GM18507 (cell line): ENCODE measurements at regions not wholly inside any gene's neighbourhood (a gene's known extent, or its start where the extent isn't known, plus 50 kb on each side); places are given as distances from the start of the nearest gene placed in this dataset.
"Not testable (repeated sequence)": the region's sequence is repeated elsewhere in the genome, so short reads cannot be mapped to it uniquely, and the experiment has no call there.

Experiments
- DNase-seq: peaks from one replicate; pipeline ENCODE4 v3.0.0; 2011; ENCODE audit warnings: low read depth; ENCODE audit not compliant: insufficient read length; ENCODE audit errors: extremely low spot score
- FAIRE-seq: peaks from 2 replicates; lab custom pipeline; 2011; peaks lifted over from hg19 to GRCh38; lab: Jason Lieb, UNC

- DNase-seq = no peak
- FAIRE-seq = no peak
Observed at GRCh38 chr10:59020502-59020901, 155.9 kb upstream of the PHYHIPL start.

GRCh38 chr10:59025981-59026765 lies 150.3 kb upstream of the PHYHIPL start:
- FAIRE-seq = no peak

DNA sequence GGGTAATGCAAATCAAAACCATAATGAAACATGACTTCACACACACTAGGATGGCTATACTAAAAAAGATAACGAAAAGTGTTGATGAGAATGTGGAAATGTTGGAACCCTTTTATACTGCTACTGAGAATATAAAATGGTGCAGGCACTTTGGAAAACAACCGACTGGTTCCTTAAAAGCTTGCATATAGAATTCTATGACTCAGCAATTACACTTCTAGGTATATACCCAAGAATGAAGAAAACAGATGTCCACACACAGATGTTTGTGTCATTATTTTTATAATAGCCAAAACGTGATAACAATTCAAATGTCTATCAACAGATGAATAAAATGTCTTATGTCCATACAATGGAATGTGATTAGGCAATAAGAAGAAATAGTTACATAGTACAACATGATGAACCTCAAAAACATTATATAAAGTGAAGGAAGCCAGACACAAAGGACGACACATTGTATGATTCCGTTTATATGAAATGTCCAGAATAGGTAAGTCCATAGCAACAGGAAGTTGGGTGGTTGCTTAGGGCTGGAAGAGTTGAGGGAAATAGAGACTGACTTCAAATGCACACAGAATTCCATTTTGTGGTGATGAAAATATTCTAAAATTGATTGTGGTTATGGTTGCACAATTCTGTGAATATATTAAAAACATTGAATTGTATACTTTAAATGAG lies 148.3 kb upstream of the PHYHIPL start:
- DNase-seq (no peak), FAIRE-seq (no peak)

More at GRCh38 chr10:59025981-59026765, 150.3 kb upstream of the PHYHIPL start:
- DNase-seq = no peak

DNA sequence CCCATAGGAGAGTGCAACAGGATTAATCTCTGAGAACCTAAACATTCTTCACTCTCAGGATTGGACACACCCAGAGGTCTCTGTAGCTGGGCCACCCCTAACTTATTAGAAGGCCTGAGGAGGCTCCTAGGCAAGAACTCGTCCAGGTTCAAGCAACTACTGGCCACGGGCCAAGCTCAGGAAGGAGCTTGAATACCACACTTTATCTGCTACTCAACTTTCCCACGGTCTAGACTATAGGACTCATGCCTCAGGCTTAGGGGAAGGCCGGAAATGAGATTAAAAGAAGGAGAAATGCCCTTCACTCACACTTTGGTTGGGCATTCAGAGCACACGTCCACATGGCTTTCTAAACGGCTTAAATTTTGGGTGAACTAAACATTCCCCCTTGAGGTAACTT lies 142.8 kb upstream of the PHYHIPL start:
- FAIRE-seq = peak; percentile 26
- DNase-seq = no peak

DNA sequence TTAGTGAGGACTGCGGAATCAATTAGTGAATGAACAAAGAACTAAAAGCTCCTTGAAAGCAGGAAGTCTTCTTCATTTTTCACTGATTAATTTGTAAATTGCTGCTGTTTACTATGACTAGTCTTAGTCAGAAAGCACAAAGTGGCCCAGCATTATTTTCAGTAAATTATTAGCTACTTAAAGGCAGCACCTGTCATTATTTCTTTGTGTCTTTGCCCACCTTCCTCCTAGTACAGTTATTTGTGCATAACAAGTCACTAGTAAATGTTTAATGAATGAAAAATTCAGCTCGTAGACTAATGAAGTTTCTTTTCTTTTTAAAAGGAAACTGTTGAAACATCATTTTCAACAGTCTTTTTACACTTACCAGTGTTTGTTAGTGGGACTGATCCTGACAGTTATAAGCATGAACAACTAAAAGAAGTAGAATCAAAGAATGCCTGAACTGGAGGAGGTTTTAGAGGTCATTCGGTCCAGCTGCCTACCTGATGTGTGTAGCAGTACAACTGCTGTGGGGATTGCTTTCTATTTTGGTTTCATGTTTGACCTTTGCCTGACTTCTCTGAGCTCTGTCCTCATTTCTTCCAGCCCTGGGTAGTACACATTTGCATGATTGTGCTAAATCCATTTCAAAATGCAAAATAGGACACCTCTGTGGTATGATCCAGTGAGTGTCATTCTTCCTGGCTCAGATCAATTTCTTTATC lies 140.0 kb upstream of the PHYHIPL start:
- FAIRE-seq (peak; percentile 97), DNase-seq (no peak)

- DNase-seq (no peak), FAIRE-seq (no peak)
Observed at GRCh38 chr10:59037018-59037389, 139.4 kb upstream of the PHYHIPL start.

GRCh38 chr10:59037506-59037905 lies 138.9 kb upstream of the PHYHIPL start:
- FAIRE-seq = no peak
- DNase-seq = no peak

DNA sequence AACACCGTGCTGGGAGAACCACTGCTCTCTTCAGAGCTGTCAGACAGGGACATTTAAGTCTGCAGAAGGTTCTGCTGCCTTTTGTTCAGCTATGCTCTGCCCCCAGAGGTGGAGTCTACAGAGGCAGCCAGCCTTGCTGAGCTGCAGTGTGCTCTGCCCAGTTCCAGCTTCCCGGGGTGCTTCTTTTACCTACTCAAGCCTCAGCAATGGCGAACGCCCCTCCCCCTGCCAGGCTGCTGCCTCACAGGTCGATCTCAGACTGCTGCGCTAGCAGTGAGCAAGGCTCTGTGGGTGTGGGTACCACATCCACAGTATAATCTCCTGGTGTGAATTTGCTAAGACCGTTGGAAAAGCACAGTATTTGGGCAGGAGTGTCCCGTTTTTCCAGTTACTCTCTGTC lies 133.1 kb upstream of the PHYHIPL start:
- DNase-seq, FAIRE-seq: not testable (repeated sequence)

DNA sequence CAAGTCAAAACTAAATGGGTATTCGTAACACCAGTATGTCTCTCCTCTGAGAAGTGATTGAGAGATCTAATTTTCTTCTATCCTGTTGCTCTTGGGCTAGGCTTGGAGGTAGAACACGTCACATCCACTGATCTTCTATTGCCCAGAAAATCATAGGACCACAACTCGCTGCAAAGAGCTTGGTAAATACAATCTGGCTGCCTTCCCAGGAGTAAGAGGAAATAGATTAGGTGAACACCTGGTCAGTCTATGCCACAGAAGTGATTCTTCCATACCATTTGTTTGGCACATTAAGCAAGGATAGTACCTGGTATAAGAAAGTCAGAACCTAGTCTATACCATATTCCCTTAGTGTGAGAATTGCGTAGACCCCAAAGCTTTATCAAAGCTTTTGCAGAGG lies 129.3 kb upstream of the PHYHIPL start:
- no peak for FAIRE-seq
- DNase-seq = no peak

DNA sequence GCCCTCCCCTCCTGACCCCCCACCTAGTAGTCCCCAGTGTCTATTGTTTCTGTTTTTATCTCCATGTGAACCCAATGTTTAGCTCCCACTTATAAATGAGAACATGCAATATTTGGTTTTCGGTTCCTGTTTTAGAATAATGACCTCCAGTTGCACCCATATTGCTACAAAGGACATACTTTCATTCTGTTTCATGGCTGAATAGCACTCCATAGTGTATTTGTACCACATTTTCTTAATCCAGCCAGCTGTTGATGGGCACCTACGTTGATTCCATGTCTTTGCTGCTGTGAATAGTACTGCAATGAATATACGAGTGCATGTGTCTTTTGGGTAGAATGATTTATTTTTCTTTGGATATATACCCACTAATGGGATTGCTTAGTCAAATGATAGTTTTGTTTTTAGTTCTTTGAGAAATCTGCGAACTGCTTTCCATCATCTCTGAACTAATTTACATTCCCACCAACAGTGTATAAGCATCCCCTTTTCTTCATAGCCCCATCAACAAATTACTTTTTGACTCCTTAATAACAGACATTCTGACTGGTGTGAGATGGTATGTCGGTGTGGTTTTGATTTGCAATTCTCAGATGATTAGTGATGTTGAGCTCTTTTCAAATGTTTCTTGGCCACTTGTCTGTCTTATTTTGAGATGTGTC lies 128.4 kb upstream of the PHYHIPL start:
- FAIRE-seq = peak; percentile 90
- DNase-seq = no peak

- DNase-seq, FAIRE-seq: not testable (repeated sequence)
Observed at GRCh38 chr10:59053502-59053901, 122.9 kb upstream of the PHYHIPL start.

DNA sequence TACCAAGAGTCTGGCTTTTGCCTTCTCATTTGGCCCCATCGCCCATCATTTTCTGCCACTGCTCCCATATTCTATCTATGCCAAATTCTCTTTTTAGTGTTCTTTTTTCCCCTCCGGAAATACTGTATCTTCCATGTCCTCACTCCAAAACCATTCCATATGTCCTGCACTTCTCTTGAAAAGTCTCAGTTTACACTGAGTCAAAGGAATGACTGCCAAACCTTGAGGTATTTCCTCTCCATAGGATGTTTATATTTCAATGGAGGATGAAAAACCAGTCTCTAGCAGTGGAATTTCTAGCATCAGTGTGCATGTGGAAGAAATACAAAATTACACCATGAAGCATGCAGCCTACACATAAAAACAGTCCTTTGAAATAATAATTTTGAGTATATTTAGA lies 121.4 kb upstream of the PHYHIPL start:
- no peak for FAIRE-seq

DNA sequence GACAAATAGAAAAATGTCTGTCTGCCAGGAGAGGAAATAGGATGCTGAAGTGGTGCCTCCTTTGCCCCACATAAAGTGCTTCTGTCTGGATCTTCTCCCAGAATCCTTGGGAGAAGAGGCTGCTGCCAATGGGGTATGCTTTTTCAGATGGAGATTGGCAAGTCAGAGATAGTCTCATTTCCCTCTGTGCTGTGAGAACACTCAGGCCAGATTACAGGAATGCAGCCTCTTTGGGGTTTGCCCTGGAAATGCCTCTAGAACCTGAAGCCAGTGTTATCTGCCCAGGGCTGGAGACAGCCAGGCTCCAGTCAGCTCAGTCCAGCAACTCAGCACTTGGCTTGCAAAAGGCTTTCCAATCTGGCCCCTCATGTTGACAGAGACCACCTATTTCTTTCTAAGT lies 119.1 kb upstream of the PHYHIPL start:
- FAIRE-seq = no peak
- DNase-seq = no peak

More for the DNA sequence above, 121.4 kb upstream of the PHYHIPL start:
- no peak for DNase-seq

DNA sequence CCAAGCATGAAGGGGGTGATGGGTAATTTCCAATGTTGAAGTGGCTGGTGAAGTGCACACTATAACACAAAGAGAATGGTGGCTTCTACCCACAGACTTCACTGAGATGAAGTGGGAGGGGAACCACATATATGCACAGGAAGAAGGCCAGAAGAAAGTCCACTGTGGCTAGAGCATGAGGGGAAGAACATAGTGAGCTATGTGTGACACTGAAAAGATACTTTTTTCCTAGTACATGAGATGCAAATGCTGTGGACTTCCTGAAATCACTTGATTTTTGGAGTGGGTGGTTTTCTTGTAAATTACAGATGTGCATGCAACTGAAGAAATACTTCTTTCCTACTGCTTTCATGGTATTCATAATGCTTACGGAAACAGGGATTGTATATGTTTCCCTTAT lies 115.6 kb upstream of the PHYHIPL start:
- DNase-seq (no peak), FAIRE-seq (peak; percentile 53)

DNA sequence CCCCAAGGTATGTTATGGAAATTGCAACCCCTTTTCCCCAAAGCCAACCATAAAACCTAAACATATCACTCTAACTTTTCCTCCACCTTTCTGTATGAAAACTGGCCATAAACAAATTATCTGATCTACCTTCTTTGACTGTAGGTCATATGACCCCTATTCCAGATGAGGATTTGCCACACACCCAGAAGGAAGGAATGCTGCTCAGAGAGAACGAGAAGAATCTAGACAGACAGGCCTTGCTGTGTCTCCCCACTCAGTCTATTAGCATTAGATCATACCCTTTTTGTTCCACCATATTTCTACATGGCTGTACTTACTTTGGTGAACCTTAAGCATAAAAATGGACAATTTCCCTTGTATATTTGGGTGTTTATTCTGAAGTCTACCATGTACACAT lies 113.0 kb upstream of the PHYHIPL start:
- FAIRE-seq (no peak), DNase-seq (no peak)

GRCh38 chr10:59064080-59064692 lies 112.3 kb upstream of the PHYHIPL start:
- DNase-seq (no peak), FAIRE-seq (no peak)

- no peak for DNase-seq
- no peak for FAIRE-seq
Observed at GRCh38 chr10:59064759-59065539, 111.5 kb upstream of the PHYHIPL start.

- FAIRE-seq (no peak), DNase-seq (no peak)
Observed at GRCh38 chr10:59068581-59069191, 107.8 kb upstream of the PHYHIPL start.
